Left ventricle myocardium inferior (tissue), 1 donor: ENCODE measurements at regions not wholly inside any gene's neighbourhood (a gene's known extent, or its start where the extent isn't known, plus 50 kb on each side); places are given as distances from the start of the nearest gene placed in this dataset.

ENCODE experiments used
- DNase-seq: peaks from one replicate; pipeline ENCODE4 v3.0.0-alpha.2; 2020
- H3K27ac ChIP-seq: fragments of 200-600 bp; replicated peaks from 2 replicates; pipeline ENCODE4 v1.8.0; 2021
- H3K27me3 ChIP-seq: fragments of 200-600 bp; 2 replicates; pipeline ENCODE4 v1.8.0; 2021; ENCODE audit warnings: low read depth
- H3K36me3 ChIP-seq: fragments of 200-600 bp; 2 replicates; pipeline ENCODE4 v1.8.0; 2021
- H3K4me1 ChIP-seq: fragments of 200-600 bp; 2 replicates; pipeline ENCODE4 v1.8.0; 2021
- H3K4me3 ChIP-seq: fragments of 200-600 bp; 2 replicates; pipeline ENCODE4 v1.8.0; 2021; ENCODE audit warnings: mild to moderate bottlenecking, moderate library complexity
- H3K9me3 ChIP-seq: fragments of 200-600 bp; replicated peaks from 2 replicates; pipeline ENCODE4 v1.8.0; 2021
- intact Hi-C: fragments of 100-400 bp; cut with micrococcal nuclease; formaldehyde crosslinking; loops from one replicate; pipeline ENCODE4 v1.11.0; 2022
- TF ChIP-seq, protein P1 (sequence below): fragments of 200-600 bp; IDR thresholded peaks from 2 replicates; pipeline ENCODE4 v1.8.0; 2021; ENCODE audit warnings: antibody characterized with exemption, mild to moderate bottlenecking, borderline replicate concordance
- donor health status: DM: no; HTN: yes; CAD: no; lungs with severe emphysema.

DNA sequence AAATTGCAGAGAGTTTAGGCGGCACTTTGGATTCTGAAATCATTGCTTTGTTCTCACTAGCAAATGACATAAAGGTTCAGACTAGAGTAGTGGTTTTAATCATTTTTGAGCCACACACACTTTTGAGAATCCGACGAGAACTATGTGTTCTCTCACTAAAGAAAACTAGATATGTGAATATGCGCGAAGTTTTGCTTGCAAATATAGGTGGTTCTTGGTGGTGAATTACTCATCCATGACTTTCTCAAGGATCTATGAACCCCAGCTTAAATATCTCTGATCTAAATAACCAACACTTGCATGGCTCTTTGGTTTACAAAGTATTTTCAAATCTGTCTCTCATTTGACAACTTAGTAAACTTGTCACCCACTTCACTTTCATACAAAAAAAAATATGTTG lies 54.8 kb downstream of the NOG start:
- Histone ChIP-seq H3K27me3 (peaks cover 49% of the 10 kb centered on the region), H3K9me3 (peaks cover 4% of the 10 kb centered on the region), H3K27ac (no peak overlapping the region), H3K4me3 (no peak overlapping the region), H3K36me3 (no peaks in the 10 kb centered on the region), H3K4me1 (no peaks in the 10 kb centered on the region)
- DNase-seq, result no peak
- TF ChIP-seq, protein P1, sequence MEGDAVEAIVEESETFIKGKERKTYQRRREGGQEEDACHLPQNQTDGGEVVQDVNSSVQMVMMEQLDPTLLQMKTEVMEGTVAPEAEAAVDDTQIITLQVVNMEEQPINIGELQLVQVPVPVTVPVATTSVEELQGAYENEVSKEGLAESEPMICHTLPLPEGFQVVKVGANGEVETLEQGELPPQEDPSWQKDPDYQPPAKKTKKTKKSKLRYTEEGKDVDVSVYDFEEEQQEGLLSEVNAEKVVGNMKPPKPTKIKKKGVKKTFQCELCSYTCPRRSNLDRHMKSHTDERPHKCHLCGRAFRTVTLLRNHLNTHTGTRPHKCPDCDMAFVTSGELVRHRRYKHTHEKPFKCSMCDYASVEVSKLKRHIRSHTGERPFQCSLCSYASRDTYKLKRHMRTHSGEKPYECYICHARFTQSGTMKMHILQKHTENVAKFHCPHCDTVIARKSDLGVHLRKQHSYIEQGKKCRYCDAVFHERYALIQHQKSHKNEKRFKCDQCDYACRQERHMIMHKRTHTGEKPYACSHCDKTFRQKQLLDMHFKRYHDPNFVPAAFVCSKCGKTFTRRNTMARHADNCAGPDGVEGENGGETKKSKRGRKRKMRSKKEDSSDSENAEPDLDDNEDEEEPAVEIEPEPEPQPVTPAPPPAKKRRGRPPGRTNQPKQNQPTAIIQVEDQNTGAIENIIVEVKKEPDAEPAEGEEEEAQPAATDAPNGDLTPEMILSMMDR, result no peak
- intact Hi-C loops, result no loop called here

DNA sequence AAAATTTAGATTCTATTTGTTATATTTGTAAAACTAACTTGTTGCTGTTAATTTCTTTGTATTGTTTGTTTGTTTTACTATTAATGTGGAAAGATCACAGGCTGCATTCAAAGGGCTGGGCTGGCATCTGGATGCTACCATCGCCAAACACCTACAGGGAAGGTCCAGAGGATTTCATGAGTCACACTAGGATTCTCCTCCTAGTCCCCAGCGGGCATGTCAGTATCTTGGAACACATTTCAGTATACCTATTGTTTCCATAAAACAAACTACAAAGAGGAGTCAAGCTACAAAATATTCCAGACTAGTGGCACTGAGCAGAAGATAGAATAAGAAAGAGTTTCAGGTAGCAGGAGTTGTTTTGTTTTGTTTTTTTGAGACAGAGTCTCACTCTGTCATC lies 55.3 kb downstream of the NOG start:
- TF ChIP-seq, protein P1, result no peak

DNA sequence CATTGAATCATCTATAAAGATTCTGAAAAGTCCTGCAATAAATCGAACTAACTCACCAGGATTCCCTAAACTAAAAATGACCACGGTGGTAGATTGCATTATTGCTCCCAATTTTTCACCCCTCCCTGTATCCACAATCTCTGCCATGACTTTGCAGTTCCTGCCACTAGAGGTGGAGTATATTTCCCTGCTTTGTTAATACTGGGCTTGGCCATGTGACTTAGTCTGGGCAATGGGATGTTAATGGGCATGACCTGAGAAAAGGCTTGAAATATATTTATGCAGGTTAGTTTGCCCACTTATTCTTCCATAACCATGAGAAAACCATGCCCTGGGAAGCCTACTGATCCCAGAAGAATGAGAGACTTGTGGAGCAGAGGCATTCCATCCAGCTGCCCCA lies 59.1 kb downstream of the NOG start:
- DNase-seq, result no peak
- TF ChIP-seq, protein P1, result no peak
- Histone ChIP-seq H3K36me3 (no peaks in the 10 kb centered on the region), H3K4me3 (no peak overlapping the region), H3K27me3 (peaks cover 46% of the 10 kb centered on the region), H3K4me1 (no peaks in the 10 kb centered on the region), H3K9me3 (peaks cover 11% of the 10 kb centered on the region), H3K27ac (no peak overlapping the region)
- intact Hi-C loops, result no loop called here

More for the DNA sequence above, 55.3 kb downstream of the NOG start:
- intact Hi-C loops, result no loop called here
- Histone ChIP-seq H3K27ac (no peak overlapping the region), H3K4me3 (no peak overlapping the region), H3K27me3 (peaks cover 49% of the 10 kb centered on the region), H3K4me1 (no peaks in the 10 kb centered on the region), H3K9me3 (peaks cover 4% of the 10 kb centered on the region), H3K36me3 (no peaks in the 10 kb centered on the region)
- DNase-seq, result no peak

DNA sequence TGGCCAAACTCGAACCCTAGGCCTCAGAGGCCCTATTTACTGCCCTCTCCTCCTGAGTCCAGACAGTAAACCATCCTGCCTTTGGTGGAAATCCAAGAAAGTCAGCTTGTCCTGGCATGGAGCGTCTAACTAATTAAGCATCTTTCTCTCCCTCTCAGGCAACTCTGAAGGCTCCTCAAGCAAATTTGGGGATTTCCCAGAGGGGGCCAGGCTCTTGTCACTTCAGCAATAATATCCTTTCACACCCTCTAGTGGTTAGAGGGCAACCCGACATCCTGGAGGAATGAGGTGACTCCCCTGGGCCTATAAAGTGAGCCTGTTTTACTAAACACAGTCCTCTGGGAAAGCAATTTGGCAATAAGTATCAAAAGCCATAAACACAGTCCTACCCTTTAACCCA lies 60.4 kb downstream of the NOG start:
- Histone ChIP-seq H3K4me3 (no peak overlapping the region), H3K4me1 (no peaks in the 10 kb centered on the region), H3K27me3 (peaks cover 42% of the 10 kb centered on the region), H3K36me3 (no peaks in the 10 kb centered on the region), H3K27ac (no peak overlapping the region), H3K9me3 (peaks cover 11% of the 10 kb centered on the region)
- TF ChIP-seq, protein P1, result peak; percentile 49
- intact Hi-C loops, result no loop called here
- DNase-seq, result no peak

DNA sequence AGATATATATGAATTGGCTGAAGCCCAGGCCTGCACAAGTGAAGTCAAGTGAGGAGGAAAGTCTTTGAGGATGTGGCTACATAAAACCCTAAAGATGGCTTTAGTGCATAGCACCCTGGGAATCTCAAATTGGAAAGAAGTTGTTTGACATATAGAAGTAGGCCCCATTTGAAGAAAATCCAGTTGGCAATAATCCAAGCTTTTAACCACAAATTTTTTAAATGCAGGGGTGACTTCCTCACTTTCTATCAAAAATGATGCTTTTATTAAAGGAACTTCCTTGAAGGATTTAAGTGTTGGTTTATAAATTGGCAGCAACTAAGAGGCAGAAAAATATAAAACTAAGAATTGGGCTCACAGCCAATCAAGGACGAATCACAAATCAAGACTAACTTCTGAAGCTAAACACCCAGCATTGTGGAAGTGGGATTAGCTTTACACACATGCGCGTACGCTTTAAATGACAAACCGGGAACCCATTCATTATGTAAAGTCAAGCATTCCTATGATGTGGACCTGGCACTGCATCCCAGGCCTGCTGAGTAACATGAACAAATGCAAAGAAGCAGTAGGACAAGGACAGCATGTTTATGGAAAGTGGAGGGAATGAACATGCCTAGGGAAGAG lies 63.3 kb downstream of the NOG start:
- Histone ChIP-seq H3K9me3 (peaks cover 8% of the 10 kb centered on the region), H3K4me3 (no peak overlapping the region), H3K27ac (no peak overlapping the region), H3K36me3 (no peaks in the 10 kb centered on the region), H3K4me1 (no peaks in the 10 kb centered on the region), H3K27me3 (peaks cover 21% of the 10 kb centered on the region)
- intact Hi-C loops, result no loop called here
- TF ChIP-seq, protein P1, result no peak
- no peak for DNase-seq
